Vagina (tissue), 2 donors: ENCODE measurements at regions not wholly inside any gene's neighbourhood (a gene's known extent, or its start where the extent isn't known, plus 50 kb on each side); places are given as distances from the start of the nearest gene placed in this dataset.

Experiments used
- CTCF ChIP-seq, 3 experiments: fragments of 450-650 bp in 2 of 3; fragments of 200-600 bp in 1 of 3; sonication (generic) in 1 of 3; IDR thresholded peaks; one replicate each; pipeline ENCODE4 v1.5.1; 2017 to 2019; ENCODE audit warnings: antibody characterized with exemption in 3 of 3, mild to moderate bottlenecking in 2 of 3, moderate library complexity in 2 of 3
- POLR2AphosphoS5 ChIP-seq, 2 donors: sonication (generic); formaldehyde crosslinking; IDR thresholded peaks; one replicate each; pipeline ENCODE4 v1.9.0; 2017; ENCODE audit warnings: antibody characterized with exemption in 2 of 2, mild to moderate bottlenecking in 2 of 2, low read depth in 1 of 2; ENCODE audit not compliant: insufficient read depth in 1 of 2

- TF ChIP-seq CTCF (IDR thresholded peaks at IDR 0.05) (no peak), POLR2AphosphoS5 (IDR thresholded peaks at IDR 0.05; ENCODE audit: insufficient read depth in 1 of 2, low read depth in 1 of 2) (no peak)
Observed at GRCh38 chr10:121351540-121351939, 246.7 kb downstream of the FGFR2 start.
